GM19240 (cell line): ENCODE measurements at regions not wholly inside any gene's neighbourhood (a gene's known extent, or its start where the extent isn't known, plus 50 kb on each side); places are given as distances from the start of the nearest gene placed in this dataset.
"Not testable (repeated sequence)": the region's sequence is repeated elsewhere in the genome, so short reads cannot be mapped to it uniquely, and the experiment has no call there.

Experiments used
- DNase-seq: peaks from one replicate; pipeline ENCODE4 v3.0.0; 2011; ENCODE audit warnings: low spot score; ENCODE audit not compliant: insufficient read length

GRCh38 chr1:191343816-191344215 lies 814.4 kb upstream of the RGS18 start:
- no peak for DNase-seq

DNA sequence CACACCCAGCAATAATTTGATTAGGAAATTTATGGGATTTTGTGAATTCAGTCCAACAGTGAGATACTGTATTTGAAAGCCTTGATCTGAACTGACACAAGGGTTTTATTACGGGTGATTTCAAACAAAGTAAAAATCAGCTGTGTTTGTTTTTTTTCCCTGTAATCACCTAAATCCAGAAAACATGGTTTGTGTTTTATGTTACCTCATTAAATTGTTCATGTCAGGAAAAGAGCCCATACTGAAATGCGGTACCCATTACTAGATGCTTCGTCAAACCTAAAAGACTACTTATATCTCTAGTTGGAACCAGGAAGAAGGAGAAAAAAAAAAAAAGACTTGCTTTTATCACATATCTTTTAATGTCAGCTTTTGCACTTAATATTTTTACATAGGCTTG lies 811.9 kb upstream of the RGS18 start:
- no peak for DNase-seq

DNA sequence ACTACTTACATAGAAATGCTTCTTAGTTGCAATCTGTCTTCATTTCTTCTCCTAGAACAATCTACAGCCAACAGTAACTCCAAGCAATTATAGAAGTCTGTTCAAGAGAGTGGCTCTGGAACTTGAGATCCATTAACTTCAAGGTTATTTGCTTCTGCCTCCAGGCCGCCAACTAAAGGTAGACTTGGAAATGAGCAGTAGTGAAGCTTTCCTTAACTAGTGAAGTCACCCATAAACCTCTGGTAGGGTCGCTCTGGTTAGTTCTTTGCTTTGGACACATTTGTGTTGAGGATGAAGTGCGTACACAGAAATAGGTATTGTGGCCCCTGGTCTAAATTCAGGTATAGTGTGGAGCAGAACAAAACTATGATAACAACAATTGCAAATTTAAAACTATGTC lies 809.9 kb upstream of the RGS18 start:
- no peak for DNase-seq

GRCh38 chr1:191350938-191351337 lies 807.3 kb upstream of the RGS18 start:
- no peak for DNase-seq

GRCh38 chr1:191358724-191359123 lies 799.5 kb upstream of the RGS18 start:
- DNase-seq = no peak

DNA sequence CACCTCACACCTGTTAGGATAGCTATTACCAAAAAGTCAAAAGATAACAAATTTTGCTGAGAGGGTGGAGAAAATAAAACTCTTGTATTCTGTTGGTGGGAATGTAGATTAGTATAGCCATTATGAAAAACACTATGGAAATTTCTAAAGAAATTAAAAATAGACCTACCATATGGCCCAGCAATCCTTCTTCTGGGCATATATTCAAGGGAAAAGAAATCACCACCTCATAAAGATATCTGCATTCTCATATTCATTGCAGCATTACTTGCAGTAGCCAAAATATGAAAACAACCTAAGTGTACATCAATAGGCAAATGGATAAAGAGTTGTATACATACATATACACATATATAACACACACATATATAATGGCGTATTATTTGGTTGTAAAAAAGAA lies 791.6 kb upstream of the RGS18 start:
- DNase-seq = no peak

GRCh38 chr1:191368891-191369654 lies 789.2 kb upstream of the RGS18 start:
- DNase-seq = no peak

DNA sequence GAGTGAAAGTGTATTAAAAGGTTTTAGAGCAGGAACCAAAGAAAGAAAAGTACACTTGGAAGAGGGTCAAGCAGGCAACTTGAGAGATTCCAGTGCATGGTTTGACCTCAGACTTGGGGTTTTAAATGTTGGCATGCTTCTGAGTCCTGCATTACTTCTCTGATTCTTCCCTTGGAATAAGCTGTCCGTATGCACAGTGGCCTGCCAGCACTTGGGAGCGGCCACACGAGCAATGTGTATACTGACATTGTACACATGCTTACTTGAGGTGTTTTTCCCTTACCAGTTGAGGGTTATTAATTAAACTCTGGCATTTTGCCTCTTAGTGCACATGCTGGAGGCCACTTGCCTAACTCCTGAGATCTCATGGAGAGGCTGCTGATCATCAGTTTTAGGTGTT lies 786.6 kb upstream of the RGS18 start:
- no peak for DNase-seq

- no peak for DNase-seq
Observed at GRCh38 chr1:191388283-191388682, 770.0 kb upstream of the RGS18 start.

GRCh38 chr1:191396622-191397021 lies 761.6 kb upstream of the RGS18 start:
- DNase-seq = no peak

GRCh38 chr1:191398551-191398950 lies 759.7 kb upstream of the RGS18 start:
- no peak for DNase-seq

DNA sequence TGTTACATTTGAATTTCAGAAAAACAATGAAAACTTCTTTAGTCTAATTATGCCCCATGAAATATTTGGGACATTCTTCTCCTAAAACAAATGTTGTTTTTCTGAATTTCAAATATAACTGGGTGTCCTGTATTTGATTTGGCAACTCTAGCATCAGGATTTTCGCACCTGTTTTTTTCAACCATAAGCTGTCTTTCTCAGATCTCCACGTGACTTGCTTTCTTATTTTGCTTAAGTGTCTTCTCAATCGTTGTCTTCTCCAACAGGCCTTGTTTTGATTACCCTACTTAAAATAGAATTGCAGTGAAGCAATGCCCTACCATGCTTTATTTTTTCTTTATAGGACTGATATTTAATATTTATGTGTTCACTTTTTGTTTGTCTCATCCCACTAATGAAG lies 752.8 kb upstream of the RGS18 start:
- no peak for DNase-seq

GRCh38 chr1:191414981-191415640 lies 743.2 kb upstream of the RGS18 start:
- no peak for DNase-seq

GRCh38 chr1:191419842-191420241 lies 738.4 kb upstream of the RGS18 start:
- DNase-seq = no peak

DNA sequence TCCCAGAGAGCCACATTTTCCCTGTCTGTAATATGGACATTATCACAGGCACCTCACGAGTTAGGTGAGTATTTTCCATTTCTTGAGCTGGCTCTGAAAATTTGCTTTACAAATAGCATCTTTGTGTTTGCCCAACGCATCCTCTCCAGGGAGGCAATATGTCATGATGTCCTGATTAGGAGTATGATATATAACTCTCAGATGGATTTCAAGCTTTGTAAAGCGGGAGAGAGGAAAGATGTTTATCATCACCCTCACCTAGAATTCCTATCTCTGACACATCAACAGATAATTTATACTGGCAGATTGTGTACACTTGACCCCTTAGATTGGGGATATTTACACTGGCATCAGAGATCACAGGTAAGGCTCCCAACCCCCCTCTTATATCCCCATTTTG lies 730.7 kb upstream of the RGS18 start:
- no peak for DNase-seq

DNA sequence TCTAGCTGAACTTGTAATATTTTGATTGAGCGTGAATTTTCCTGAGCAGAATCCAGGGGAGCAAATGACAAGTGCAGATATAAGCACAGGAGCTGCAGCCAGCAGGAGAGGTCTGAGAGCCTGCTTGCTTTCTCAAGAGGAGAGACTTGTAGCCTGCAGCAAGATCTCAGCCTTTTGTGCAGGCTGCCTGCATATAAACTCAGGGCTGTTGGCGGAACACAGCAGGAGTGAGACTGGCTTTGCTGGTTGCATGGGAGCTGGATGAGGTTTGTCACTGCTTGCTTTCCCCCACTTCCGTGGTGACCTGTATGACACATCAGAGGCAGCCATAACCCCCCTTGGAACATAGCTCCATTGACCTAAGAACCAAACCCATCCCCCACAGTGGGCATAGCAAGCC lies 725.4 kb upstream of the RGS18 start:
- DNase-seq = no peak

DNA sequence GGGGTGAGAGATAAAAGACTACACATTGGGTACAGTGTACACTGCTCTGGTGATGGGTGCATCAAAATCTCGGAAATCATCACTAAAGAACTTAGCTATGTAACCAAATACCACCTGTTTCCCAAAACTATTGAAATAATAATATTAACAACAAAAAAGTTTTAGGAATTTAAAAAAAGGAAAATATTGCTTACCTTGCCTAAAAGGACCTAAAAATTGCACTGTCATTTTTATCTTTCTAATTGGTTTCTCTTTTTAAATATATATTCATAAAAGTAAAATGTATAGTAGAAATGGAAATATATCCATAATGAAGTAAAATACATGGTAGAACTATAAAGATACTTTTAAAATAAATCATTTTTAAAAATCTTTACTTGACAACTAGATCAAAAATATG lies 719.3 kb upstream of the RGS18 start:
- no peak for DNase-seq

GRCh38 chr1:191448279-191448678 lies 710.0 kb upstream of the RGS18 start:
- DNase-seq = not testable (repeated sequence)

DNA sequence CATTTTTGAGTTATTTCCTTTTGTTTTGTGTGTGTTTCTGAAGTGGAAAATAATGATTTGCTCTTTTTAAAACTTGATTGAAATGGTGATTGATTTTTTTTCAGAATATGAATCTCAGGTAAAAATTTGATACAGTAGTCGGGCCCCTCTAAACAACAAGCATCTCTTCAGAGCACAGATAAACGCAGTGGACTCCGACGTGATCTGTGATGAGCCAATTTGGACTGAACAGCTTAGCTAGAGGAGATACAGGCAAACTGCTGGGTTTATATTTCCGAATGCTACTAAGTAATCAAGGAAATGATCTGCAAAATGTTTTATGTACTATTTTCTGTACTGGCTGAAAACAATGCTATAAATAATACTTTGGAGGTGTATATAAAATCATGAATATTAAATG lies 705.7 kb upstream of the RGS18 start:
- no peak for DNase-seq

DNA sequence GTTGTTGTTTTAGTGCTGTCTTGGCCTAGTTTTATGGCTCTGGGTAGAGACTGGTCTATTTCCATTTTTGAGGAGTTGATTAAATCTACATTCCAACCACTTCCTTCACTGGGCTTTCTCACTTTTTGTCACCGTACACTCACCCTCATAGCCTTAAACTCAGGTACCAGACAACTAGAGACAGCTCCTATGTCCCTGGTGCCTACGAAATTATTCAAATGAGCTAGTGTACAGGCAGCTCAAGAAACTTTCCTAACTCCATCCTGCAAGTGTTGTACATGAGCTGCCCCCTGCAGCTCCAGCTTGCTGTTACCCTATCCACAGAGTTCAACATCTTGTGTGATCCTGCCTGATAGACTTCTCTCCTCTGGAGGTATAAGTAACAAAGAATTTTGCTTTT lies 704.8 kb upstream of the RGS18 start:
- no peak for DNase-seq

DNA sequence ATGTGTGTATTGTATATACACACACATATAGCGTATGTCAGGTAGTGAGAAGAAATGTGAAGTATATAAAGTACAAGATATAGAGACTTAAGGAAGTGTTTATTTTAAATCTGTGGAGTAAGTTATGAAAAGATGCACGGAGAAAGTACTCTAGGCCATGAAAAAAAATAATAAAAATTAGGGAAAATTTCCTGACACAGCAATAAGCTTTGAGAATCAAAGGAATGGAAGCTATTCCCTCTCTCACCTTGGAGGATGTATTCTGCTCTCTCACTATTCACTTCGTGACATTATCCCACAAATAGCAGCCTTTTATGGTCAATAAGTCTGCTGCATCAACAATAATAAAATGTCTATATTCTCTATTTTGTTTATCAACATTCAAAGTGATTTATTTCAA lies 700.4 kb upstream of the RGS18 start:
- DNase-seq = no peak

DNA sequence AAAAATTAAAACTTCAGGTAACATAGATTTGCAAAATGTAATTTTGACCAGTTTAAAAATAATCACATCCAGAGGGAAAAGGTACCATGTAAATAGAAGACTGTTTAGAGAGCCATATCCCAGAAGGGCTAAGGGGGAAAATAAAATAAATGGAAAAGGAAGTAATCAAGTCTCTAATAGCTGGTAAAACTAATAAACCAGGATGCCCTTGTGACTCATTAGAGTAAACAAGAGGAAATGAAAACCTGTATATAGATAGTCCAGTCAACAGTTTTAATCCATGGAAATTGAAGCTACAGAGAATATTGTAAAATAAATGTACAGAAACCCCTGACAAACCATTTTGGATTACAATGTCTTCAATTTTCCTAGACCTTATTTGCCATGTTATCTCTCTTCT lies 698.0 kb upstream of the RGS18 start:
- DNase-seq = no peak

DNA sequence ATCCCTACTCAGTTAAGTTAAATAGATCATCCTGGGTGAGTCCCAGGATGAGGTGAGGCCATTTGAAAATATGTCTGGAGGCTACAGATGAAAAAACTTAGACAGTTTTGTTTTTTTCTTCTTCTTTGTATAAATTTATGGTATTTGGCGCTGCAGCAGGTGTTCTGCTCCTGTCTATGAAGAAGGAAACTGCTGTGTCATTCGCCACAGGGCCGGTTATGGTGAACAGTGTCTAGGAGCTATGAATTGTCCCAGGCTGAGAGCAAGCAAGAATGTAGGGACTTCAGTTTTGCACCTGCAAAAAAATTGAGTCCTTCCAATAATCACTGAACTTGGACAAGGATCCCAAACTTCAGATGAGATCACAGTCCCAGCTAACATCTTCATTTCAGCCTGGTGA lies 674.3 kb upstream of the RGS18 start:
- no peak for DNase-seq
